ENCODE measurements at regions not wholly inside any gene's neighbourhood (a gene's known extent, or its start where the extent isn't known, plus 50 kb on each side); places are given as distances from the start of the nearest gene placed in this dataset.

- Mint-ChIP-seq H3K4me1 (ENCODE audit: low read depth) (peaks cover 66% of the 10 kb centered on the region), H3K36me3 (ENCODE audit: low read depth) (peaks cover 22% of the 10 kb centered on the region), H3K4me3 (no peak overlapping the region), H3K27ac (no peak overlapping the region), H3K27me3 (no peaks in the 10 kb centered on the region), H3K9me3 (peaks cover 13% of the 10 kb centered on the region)
- intact Hi-C loops (cut with micrococcal nuclease): no loop called here
- CTCF ChIA-PET: interaction anchor here (0.8 to 1.5 kb wide), 3 partner anchors 9 to 693 kb away, joined by 3 to 5 read pairs (median 4); no protein-coding TSS in a partner anchor
- no peak for TF ChIP-seq CTCF (IDR thresholded peaks at IDR 0.05)
- DNase-seq (no peak), ATAC-seq (no peak)
- POLR2A ChIA-PET: interaction anchor here (1.2 kb wide), 1 partner anchor 8 kb away, joined by 3 read pairs; no protein-coding TSS in a partner anchor
Measured at GRCh38 chr12:92075425-92075914, 70.2 kb downstream of the BTG1 start.

DNA sequence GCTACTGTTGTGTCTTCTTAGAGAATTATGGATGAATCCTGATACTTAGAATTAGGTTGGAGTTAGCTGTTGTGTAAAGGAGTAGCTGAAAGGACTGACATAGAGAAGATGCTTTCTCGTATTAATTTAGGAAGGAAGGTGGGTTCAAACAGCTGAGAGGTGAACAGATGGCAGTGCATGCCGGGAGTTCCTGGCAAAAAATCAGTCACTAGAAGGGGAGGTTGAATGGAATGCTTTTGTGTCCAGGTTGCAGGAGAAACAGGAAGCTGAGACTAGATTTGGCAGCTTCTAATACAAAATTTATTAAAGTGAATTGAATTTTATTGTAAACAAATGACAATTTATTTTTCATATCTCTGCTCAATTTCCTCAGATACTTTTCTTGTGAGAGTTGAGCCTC, 70.8 kb downstream of the BTG1 start:
- ChIA-PET CTCF (interaction anchor here (0.6 to 1.5 kb wide), 5 partner anchors 9 to 692 kb away, joined by 3 to 5 read pairs (median 3); no protein-coding TSS in a partner anchor), POLR2A (interaction anchor here (1.0 to 1.2 kb wide), 2 partner anchors 9 to 63 kb away, joined by 3 to 4 read pairs; no protein-coding TSS in a partner anchor)
- intact Hi-C loops (cut with micrococcal nuclease): no loop called here
- Mint-ChIP-seq H3K27me3 (no peaks in the 10 kb centered on the region), H3K9me3 (peaks cover 13% of the 10 kb centered on the region), H3K4me3 (no peak overlapping the region), H3K27ac (no peak overlapping the region), H3K4me1 (ENCODE audit: low read depth) (peaks cover 62% of the 10 kb centered on the region), H3K36me3 (ENCODE audit: low read depth) (peaks cover 22% of the 10 kb centered on the region)
- ATAC-seq: no peak
- TF ChIP-seq CTCF (IDR thresholded peaks at IDR 0.05): no peak
- no peak for DNase-seq

- DNase-seq (no peak), ATAC-seq (peak; percentile 50)
- no peak for TF ChIP-seq CTCF (IDR thresholded peaks at IDR 0.05)
- H3K4me3 Mint-ChIP-seq: no peak overlapping the region
- H3K9me3 Mint-ChIP-seq: peaks cover 13% of the 10 kb centered on the region
- ChIA-PET POLR2A (no interaction called here), CTCF (no interaction called here)
- H3K27me3 Mint-ChIP-seq: no peaks in the 10 kb centered on the region
- peaks cover 51% of the 10 kb centered on the region for H3K4me1 Mint-ChIP-seq (ENCODE audit: low read depth)
- peak overlapping the region; percentile 69 for H3K27ac Mint-ChIP-seq
- intact Hi-C loops (cut with micrococcal nuclease): no loop called here
- peaks cover 22% of the 10 kb centered on the region for H3K36me3 Mint-ChIP-seq (ENCODE audit: low read depth)
Measured at GRCh38 chr12:92073094-92073493, 72.6 kb downstream of the BTG1 start.

DNA sequence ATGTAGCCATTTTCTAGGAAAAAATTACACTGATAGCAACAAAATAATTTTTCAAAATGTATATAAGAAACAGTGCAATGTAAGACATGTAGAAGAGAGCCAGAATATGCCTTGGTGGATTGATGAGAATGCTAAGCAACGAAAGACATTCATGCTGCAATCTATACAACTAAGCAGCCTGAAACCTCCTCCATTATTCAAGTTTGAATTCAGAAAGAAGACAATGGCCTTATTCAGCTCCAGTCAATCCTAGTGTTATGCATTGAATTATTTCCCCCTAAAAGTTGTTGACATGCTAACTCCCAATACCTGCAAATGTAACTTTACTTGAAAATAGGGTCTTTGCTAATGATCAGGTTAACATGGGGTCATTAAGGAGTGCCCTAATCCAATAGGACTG, 73.5 kb downstream of the BTG1 start:
- POLR2A ChIA-PET: no interaction called here

More for the DNA sequence above, 73.5 kb downstream of the BTG1 start:
- TF ChIP-seq CTCF (IDR thresholded peaks at IDR 0.05): no peak
- Mint-ChIP-seq H3K4me1 (ENCODE audit: low read depth) (peaks cover 41% of the 10 kb centered on the region), H3K36me3 (ENCODE audit: low read depth) (peaks cover 16% of the 10 kb centered on the region), H3K4me3 (no peak overlapping the region), H3K9me3 (peaks cover 13% of the 10 kb centered on the region), H3K27me3 (no peaks in the 10 kb centered on the region), H3K27ac (no peak overlapping the region)
- no peak for DNase-seq
- no peak for ATAC-seq
- CTCF ChIA-PET: no interaction called here
- intact Hi-C loops (cut with micrococcal nuclease): no loop called here

Measured in activated CD8-positive, alpha-beta T cell treated with anti-CD3 and anti-CD28 coated beads for 36 hours (primary cell).